GM18505 (cell line): ENCODE measurements at regions not wholly inside any gene's neighbourhood (a gene's known extent, or its start where the extent isn't known, plus 50 kb on each side); places are given as distances from the start of the nearest gene placed in this dataset.

Experiments used
- ATAC-seq: cut with Tn5 transposase; IDR thresholded peaks from one replicate; pipeline ENCODE4 v1.9.1; 2021; ENCODE audit not compliant: unreplicated experiment
- POLR2A ChIP-seq: IDR thresholded peaks from 4 replicates; pipeline ENCODE4 v1.6.1; 2011; ENCODE audit warnings: borderline replicate concordance; ENCODE audit not compliant: insufficient read depth, insufficient read length; ENCODE audit errors: extremely low read depth

GRCh38 chr9:107816561-107817021 is 327.0 kb upstream of the KLF4 start:
- ATAC-seq: no peak
- TF ChIP-seq POLR2A: no peak

GRCh38 chr9:107815782-107816560 is 326.4 kb upstream of the KLF4 start:
- TF ChIP-seq POLR2A: no peak
- ATAC-seq: no peak

GRCh38 chr9:107813287-107813686 is 323.7 kb upstream of the KLF4 start:
- no peak for TF ChIP-seq POLR2A
- no peak for ATAC-seq

GRCh38 chr9:107810461-107810961 is 320.9 kb upstream of the KLF4 start:
- ATAC-seq: no peak
- TF ChIP-seq POLR2A: no peak

GRCh38 chr9:107809871-107810460 is 320.4 kb upstream of the KLF4 start:
- no peak for ATAC-seq
- no peak for TF ChIP-seq POLR2A

- ATAC-seq: no peak
- no peak for TF ChIP-seq POLR2A
These were observed 317.6 kb upstream of the KLF4 start for GRCh38 chr9:107807183-107807582.

- ATAC-seq: no peak
- TF ChIP-seq POLR2A: no peak
These were observed 315.6 kb upstream of the KLF4 start for GRCh38 chr9:107805201-107805600.

- no peak for ATAC-seq
- TF ChIP-seq POLR2A: no peak
These were observed 304.7 kb upstream of the KLF4 start for GRCh38 chr9:107794259-107794658.

- no peak for TF ChIP-seq POLR2A
- no peak for ATAC-seq
These were observed 304.0 kb upstream of the KLF4 start for GRCh38 chr9:107793541-107793940.

GRCh38 chr9:107792596-107792995 is 303.0 kb upstream of the KLF4 start:
- ATAC-seq: no peak
- TF ChIP-seq POLR2A: no peak

- ATAC-seq: no peak
- TF ChIP-seq POLR2A: no peak
These were observed 302.4 kb upstream of the KLF4 start for GRCh38 chr9:107792006-107792405.

GRCh38 chr9:107789001-107789700 is 299.6 kb upstream of the KLF4 start:
- ATAC-seq: no peak
- no peak for TF ChIP-seq POLR2A

- no peak for TF ChIP-seq POLR2A
- no peak for ATAC-seq
These were observed 297.0 kb upstream of the KLF4 start for GRCh38 chr9:107786561-107786960.
